C4-2B (cell line): ENCODE measurements at regions not wholly inside any gene's neighbourhood (a gene's known extent, or its start where the extent isn't known, plus 50 kb on each side); places are given as distances from the start of the nearest gene placed in this dataset.

ENCODE experiments used
- H3K27ac ChIP-seq: fragments of 450-650 bp; 2 replicates; pipeline ENCODE4 v1.5.1; 2017
- CTCF ChIP-seq: fragments of 450-650 bp; conservative IDR thresholded peaks from 2 replicates; pipeline ENCODE4 v1.5.1; 2017; ENCODE audit warnings: mild to moderate bottlenecking
- ZFX ChIP-seq: fragments of 450-650 bp; IDR thresholded peaks from 2 replicates; pipeline ENCODE4 v1.6.1; 2017

GRCh38 chr10:117448802-117449201 lies 73.6 kb upstream of the PDZD8 start:
- TF ChIP-seq CTCF (no peak), ZFX (no peak)
- no peak overlapping the region for H3K27ac ChIP-seq

GRCh38 chr10:117445992-117446391 lies 70.8 kb upstream of the PDZD8 start:
- no peak overlapping the region for H3K27ac ChIP-seq
- TF ChIP-seq ZFX (no peak), CTCF (no peak)

GRCh38 chr10:117444497-117445040 lies 69.3 kb upstream of the PDZD8 start:
- no peak for TF ChIP-seq CTCF
- no peak for TF ChIP-seq ZFX
- no peak overlapping the region for H3K27ac ChIP-seq

- no peak for TF ChIP-seq ZFX
- no peak for TF ChIP-seq CTCF
- H3K27ac ChIP-seq, result no peak overlapping the region
Measured at GRCh38 chr10:117443686-117444041, 68.4 kb upstream of the PDZD8 start.

GRCh38 chr10:117442944-117443685 lies 67.9 kb upstream of the PDZD8 start:
- TF ChIP-seq CTCF (peak; percentile 97), ZFX (no peak)
- no peak overlapping the region for H3K27ac ChIP-seq

GRCh38 chr10:117442521-117442920 lies 67.3 kb upstream of the PDZD8 start:
- H3K27ac ChIP-seq, result no peak overlapping the region

More at GRCh38 chr10:117442521-117442920, 67.3 kb upstream of the PDZD8 start:
- TF ChIP-seq ZFX, result no peak
- no peak for TF ChIP-seq CTCF
